GM12891 (cell line): ENCODE measurements at regions not wholly inside any gene's neighbourhood (a gene's known extent, or its start where the extent isn't known, plus 50 kb on each side); places are given as distances from the start of the nearest gene placed in this dataset.

Experiments used
- POLR2A ChIP-seq: IDR thresholded peaks from 2 replicates; pipeline ENCODE4 v1.6.1; 2011; ENCODE audit warnings: low read depth, low read length, control low read depth
- TAF1 ChIP-seq: IDR thresholded peaks from 2 replicates; pipeline ENCODE4 v1.6.1; 2011; ENCODE audit warnings: low read depth, low read length, control low read depth

GRCh38 chr17:79483842-79484241 is 127.0 kb downstream of the RBFOX3 start:
- TF ChIP-seq POLR2A: no peak
- no peak for TF ChIP-seq TAF1
